Activated T-cell treated with anti-CD3 and anti-CD28 coated beads, Interleukin-2, amount 50 U/mL, for 48 hours (primary cell): ENCODE measurements at regions not wholly inside any gene's neighbourhood (a gene's known extent, or its start where the extent isn't known, plus 50 kb on each side); places are given as distances from the start of the nearest gene placed in this dataset.

Source experiments
- DNase-seq, 2 experiments: peaks; one replicate each; pipeline ENCODE4 v3.0.0-alpha.2; 2020

- DNase-seq, result peak in 1 of 2 experiments; percentile 21
Observed at GRCh38 chr2:41871080-41871479, 176.7 kb upstream of the PKDCC start.

DNA sequence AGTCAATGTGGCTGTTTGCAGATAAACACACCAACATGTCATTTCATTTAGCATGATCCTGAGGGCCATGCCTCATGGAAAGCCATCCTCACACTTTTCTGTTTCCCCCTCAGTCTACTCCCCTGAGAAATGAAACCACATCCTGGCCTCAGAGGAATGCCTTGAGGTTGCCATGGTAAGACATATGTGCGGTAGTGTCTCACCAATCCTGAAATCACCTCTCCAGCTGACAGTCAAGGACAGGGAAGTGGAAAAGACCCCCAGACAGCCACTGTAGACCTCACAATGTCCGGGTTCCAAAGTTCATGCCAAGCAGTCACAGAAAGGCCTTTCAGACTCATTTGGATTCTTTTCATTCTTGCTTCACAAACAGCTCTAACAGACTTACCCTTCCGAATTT is 175.2 kb upstream of the PKDCC start:
- no peak for DNase-seq

DNA sequence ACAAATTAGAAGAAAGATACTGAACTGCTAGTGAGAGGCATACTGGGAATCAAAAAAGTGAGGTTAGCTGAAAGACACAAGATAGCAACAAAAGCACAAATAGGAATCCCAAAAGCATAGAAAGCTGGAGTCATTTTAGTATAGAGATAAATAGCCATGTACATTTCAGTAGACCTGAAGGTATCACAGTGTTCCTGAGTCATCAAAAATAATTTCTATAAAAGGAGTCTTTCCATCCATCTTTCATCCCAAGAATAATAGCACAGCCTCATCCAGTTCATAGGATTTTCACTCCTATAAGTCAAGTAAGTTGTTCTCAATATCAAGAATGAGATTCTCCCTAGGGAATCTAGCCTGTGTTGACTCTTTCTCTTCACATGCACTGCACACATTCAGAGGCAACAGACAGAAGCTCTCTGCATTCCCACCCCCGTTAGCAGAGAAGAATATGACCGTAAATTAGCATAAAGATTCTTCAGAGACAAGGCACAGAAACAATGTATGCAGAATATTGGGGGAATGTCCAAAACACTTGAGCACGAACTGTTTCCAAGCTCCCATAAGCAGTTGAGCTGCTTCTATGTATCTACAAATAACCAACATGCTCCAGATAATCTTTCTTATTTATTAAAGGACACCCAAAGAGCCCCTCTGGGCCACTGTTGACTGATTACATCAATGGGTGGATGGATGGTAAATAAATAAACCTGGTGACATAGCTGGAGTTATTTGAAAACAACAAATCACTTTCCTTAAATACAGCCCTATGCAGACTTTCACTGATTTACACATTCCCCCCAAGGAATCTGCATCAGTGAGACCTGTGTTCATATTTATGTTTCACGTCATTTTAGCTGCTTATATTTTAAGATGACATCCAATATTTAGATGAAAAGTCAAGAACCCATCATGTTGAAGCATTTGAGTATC is 174.5 kb upstream of the PKDCC start:
- no peak for DNase-seq

DNA sequence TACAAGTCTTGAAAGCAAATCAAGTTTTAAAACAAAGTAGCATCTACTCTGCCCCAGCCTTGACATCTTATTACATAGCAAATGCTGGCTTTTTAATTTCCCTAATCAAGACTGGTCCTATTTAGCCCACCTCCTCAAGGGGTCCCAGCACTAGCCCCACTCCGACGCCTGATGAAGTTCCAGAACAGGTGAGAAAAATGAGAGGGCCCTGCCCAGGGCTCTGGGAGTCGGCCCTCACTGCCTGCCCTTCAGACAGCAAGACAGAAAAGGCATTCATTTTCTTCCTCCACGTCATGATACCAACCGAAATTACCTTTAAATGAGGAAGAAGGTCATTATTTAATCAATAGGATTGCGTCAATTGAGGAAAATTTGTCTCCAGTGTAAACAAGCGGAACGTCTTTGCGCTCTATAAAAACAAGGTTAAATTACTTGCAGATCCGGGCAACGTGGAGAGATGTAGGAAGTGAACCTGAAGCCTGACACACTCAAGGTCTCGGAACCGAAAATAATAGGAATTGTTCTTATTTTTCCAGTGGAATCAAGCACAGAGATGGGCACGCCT is 170.6 kb upstream of the PKDCC start:
- no peak for DNase-seq

DNA sequence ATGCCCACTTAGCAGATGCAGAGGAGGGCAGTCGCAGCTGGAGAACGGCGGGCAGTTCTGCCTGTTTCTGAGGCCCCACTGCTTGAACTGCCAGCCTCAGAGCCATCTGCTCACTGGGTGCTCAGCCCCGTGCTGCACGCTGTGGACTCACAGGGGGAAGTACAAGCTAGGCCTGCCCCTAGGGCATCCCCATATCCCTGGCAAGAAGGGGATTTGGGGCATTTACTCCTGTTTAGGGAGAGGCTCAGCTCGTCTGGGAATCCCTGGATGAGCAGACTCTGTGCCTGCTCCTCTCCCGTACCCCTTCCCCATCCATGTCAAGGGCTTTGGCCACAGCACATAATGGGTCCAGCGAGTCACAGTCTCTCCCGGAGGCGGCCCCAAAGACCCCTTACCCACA is 169.8 kb upstream of the PKDCC start:
- DNase-seq, result no peak

DNA sequence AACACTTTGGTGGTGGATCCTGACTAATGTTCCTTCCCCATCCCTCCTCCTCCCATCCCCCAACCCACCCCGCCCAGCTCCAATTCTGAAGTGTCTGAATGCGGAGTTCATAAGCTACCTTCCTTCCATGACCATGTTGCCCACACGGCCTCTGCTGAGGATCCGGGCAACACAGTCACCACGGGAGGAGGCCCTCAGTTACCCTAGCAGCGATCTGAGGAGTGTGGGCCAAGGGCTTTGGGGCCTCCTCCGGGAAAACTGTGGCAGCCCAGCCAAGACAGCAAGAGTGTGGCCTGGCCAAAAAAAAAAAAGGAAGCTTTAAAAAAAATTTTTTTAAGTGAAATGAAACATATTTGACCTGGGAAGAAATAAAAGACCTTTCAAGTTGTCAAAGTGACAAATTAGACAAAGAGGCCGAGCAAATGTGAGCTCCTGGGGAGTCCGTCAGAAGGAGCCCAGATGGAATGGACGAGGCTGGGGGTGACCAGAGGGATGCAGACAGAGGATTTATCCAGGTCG is 169.0 kb upstream of the PKDCC start:
- no peak for DNase-seq

DNA sequence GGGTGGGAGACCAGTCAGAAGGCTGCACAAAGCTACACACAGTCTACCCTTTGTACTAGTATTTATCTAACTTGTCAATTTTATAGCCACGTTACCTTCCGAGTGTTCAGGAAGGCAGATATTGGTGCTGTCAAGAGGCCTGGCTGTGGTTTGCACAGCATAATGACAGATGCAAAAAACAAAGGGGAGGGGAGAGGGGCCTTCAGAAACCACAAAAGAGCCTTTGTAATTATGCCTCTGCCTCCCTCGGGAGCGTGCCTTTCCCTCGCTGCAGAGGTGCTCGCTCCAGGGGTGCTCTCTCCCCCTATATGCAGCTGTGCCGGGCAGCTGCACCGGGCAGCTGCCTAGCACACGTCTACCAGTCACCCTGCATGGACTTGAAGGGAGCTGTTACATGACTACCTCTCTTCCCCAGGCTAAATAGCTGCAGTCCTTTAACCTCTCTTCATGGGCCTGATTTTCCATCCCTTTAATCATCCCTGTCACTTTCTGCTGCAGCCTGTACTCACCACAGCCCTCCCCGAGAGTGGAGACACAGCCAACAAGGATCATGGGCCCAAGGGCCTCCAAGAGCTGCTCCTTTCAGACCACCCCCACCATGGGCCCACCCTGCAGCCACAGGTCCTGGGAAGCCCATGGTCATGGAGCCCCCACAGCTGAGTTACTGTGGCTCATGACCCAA is 168.4 kb upstream of the PKDCC start:
- DNase-seq, result no peak

DNA sequence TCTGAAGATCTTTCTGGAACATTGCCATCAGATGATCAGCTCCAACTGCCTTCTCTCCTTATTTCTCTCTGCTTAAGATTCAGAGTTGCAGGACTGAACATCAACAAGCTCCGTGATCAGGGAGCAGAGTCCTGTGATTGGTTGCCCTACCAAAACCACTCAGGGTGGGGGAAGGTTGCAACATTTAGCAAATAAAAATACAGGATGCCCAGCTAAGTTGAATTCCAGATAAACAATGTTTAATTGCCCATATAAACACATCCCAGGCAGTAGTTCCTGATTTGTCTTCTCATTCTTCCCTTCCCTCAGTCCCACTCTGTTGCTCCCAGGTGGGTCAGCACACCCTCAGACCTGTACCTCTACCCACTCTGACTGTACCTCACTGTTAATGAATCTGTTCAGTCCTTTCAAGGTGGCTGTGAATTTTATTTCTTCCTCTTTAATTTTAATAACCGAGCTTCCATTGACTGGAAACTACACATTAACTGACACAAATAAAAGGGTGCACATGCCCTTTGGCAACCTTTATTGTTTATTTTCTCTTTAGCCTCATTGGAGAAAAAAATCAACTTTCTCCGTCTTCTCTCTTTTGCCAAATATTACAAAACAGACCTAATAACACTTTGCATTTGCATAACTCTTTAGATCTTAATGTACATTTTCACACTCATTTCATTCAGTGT is 167.1 kb upstream of the PKDCC start:
- DNase-seq, result no peak

DNA sequence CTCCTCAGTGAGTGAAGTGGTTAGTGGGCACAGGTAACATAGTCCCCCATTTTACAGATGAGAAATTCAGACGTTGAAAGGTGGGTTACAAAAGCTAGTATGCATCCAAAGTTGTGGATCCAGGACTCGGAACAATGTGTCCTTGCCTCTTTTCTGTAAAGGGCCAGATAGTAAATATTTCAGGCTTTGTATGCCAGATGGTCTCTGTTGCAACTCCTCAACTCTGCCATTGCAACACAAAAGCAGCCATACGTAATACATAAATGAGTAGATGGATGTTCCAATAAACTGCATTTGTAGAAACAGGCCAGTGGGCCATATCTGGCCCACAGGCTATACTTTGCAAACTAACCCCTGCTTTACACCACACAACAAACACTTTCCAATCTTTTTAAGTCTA is 166.6 kb upstream of the PKDCC start:
- DNase-seq, result no peak

- DNase-seq, result no peak
Observed at GRCh38 chr2:41884718-41885117, 163.1 kb upstream of the PKDCC start.

DNA sequence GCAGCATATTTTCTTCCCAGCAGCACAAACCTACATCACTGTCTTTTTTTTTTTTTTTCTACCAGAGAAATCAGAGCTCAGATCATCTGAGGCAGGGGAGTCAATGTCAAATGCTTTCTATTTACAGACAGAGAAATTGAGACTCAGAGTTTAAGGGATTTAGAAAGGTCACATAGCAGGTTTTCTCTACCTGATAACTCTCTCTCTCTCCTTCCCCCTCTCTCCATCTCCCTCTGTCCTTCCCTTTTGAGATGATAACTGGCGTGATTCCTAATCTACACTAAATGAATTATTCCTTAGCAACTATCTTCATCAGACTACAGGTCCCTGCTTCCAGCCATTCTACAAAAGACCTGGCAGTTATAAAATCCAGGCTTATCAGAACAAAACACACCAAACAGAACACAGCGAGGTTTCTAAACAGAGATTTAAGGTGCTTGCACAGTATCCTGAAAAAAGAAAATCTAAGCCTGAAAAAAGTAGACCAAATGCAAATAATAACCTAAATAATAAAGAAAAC is 161.6 kb upstream of the PKDCC start:
- no peak for DNase-seq

DNA sequence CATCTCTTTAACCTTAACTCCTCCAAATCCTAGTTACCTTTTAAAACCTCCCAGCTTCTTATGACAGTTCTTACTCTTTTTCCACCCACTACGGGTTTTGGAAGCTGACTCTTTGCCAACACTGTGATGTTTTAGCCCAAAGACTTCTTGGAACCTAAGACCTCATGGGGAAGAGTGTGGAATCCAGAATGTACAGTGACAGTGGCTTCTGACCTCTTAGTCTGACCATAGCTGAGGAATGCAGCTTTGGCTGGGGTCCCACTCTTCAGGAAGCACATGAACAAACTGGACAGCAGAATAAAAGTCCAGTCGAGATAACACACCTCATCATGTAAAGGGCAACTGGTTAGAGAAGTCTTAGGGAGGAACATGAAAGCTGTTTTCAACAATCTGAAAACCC is 161.1 kb upstream of the PKDCC start:
- no peak for DNase-seq

DNA sequence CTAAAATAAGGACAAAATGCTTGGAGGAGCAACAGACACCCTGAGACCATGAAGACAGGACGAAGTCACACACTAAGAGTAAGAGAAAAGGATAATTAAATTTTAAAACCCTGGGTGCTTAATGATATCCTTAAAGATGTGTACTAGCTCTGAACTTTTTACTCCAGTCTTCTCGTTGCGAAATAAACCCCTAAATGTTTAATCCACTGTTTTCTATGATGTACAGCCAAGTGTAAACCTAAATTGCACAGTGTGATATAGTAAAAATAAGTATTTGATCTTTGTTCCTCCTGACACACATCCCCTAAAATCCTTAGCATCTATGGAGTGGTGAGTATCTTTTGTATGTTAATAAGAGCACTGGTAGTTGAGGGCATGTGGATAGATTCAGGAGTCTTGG is 157.5 kb upstream of the PKDCC start:
- no peak for DNase-seq

DNA sequence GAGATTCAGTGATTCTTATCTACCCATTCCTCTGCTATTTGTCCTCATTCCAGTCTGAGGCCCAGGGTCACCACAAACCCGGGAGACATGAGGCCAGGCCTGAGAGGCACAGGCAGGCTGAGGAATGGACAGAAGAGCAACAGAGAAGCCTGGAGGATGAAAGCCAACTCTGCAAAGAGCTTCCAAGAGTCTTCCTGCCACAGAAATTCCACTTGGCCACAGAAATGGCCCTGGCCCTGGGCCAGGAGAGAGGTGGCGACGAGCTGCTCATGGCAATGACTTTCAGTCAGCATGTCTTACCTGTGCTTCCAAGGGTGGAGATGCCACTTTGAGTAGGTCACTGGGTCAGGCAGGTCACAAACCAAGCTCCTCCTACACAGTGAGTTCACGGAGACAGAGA is 155.3 kb upstream of the PKDCC start:
- no peak for DNase-seq

GRCh38 chr2:41894563-41895333 is 153.1 kb upstream of the PKDCC start:
- no peak for DNase-seq

- DNase-seq, result no peak
Observed at GRCh38 chr2:41895334-41895664, 152.5 kb upstream of the PKDCC start.

- peak; percentile 22 to 37 for DNase-seq
Observed at GRCh38 chr2:41896186-41896846, 151.5 kb upstream of the PKDCC start.

DNA sequence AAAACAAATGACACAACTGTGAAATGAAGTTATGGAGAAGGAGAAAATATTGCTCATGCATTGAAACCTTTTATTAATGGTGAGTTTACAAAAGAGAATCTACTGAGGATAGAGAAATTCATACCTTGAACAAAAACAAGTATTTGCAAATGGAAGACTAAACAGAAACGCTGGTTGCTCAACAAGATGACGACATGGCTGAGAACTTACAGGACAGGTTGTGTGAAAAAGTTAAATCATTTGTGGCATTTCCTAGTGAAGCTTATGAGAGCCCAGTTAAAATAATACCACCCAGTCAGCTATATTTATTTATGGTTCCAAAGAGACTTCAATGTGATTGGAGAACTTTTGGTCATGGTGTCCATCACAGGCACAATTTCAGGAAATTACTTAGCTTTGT is 148.6 kb upstream of the PKDCC start:
- DNase-seq, result no peak

- no peak for DNase-seq
Observed at GRCh38 chr2:41900101-41900577, 147.7 kb upstream of the PKDCC start.

DNA sequence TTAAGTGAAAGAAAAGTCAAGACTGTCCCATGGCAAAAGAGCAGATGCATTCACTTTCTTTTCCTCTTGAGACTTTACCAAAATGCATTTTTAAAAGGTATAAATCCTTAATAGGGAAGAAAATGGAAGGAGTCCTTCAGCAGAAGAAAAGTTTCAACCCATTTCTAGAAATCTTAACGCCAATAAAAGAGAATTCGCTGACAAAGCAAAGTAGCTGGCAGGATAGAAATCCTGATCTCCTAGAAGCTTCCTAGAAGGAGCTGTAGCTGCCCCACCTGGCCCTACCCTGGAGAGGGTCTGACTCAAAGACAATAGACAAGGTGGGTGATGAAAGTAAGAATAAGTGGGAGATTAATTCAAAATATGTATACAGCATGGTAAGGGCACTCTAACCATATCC is 144.9 kb upstream of the PKDCC start:
- no peak for DNase-seq

GRCh38 chr2:41903474-41904135 is 144.2 kb upstream of the PKDCC start:
- DNase-seq, result no peak
